DMS53 (cell line): ENCODE measurements at regions not wholly inside any gene's neighbourhood (a gene's known extent, or its start where the extent isn't known, plus 50 kb on each side); places are given as distances from the start of the nearest gene placed in this dataset.
A peak's percentile ranks its signal among the peaks of the same experiment; 100 is the strongest.

Experiments
- DNase-seq: peaks from one replicate; lab custom pipeline; 2025; lab: John Stamatoyannopoulos, UW

- no peak for DNase-seq
These were observed 148.7 kb downstream of the ZIC5 start for GRCh38 chr13:99822820-99823219.

GRCh38 chr13:99821741-99822140 is 149.8 kb downstream of the ZIC5 start:
- no peak for DNase-seq

- peak; percentile 0 for DNase-seq
These were observed 151.6 kb downstream of the ZIC5 start for GRCh38 chr13:99819967-99820366.

DNA sequence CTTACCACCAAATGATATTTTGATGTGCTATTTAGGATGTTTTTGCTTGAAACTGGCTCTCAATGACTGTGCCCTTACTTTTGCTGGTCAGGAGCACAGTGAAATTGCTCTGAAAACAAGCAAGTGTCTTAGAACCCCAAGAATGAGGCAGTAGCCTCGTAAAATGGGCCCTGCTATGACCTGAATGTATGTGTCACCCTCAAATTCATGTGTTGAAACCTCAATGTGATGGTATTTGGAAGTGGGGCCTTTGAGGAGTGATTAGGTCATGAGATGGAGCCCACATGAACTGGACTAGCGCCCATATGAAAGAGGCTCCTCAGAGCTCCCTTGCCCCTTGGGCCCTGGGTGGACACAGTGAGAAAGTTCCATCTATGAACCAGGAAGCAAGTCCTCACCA is 155.2 kb downstream of the ZIC5 start:
- no peak for DNase-seq

- no peak for DNase-seq
These were observed 158.1 kb downstream of the ZIC5 start for GRCh38 chr13:99813336-99814095.

GRCh38 chr13:99812625-99813024 is 158.9 kb downstream of the ZIC5 start:
- no peak for DNase-seq

GRCh38 chr13:99811067-99811700 is 160.4 kb downstream of the ZIC5 start:
- no peak for DNase-seq

GRCh38 chr13:99809926-99810325 is 161.6 kb downstream of the ZIC5 start:
- DNase-seq, result peak; percentile 33

GRCh38 chr13:99809496-99809895 is 162.1 kb downstream of the ZIC5 start:
- DNase-seq, result no peak

GRCh38 chr13:99808786-99809185 is 162.8 kb downstream of the ZIC5 start:
- no peak for DNase-seq

DNA sequence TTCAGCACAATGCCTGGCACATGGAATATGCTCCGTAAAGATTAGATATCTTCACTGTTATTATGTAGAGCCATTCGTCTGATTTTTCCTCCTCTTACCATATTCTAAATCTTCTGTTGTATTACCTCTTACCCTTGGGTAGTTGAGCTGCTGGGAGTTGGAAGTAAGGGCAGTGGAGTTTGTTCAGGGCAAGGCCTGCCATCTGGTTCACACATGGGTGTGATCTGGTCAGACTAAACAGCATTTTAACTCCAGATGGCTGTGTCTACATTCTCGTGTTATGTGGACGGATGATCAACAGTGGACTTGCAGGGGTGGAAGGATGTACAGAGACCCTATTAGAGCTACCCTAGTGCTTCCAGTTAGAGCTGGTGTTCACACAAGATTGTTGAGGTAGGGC is 164.9 kb downstream of the ZIC5 start:
- DNase-seq, result no peak

DNA sequence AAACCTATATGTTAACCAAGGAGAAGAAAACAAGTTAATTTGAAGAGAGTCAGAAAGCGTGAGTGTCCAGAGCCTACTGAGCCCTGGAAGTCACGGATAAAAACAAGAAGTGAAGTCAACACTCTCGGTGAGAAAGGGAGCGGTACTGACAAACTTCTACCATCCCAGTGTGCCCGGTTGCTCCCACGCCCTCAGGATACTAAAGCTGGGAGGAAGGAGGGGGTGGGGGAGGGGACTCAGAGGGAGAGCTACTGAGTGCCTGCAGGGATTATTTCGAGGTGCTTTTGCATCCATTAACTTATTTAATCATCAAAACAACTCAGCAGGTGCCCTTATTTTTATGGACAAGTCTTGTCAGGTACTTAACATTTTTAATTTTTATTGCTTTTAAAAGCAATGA is 166.2 kb downstream of the ZIC5 start:
- DNase-seq, result no peak

GRCh38 chr13:99803141-99803540 is 168.4 kb downstream of the ZIC5 start:
- no peak for DNase-seq

- DNase-seq, result no peak
These were observed 169.2 kb downstream of the ZIC5 start for GRCh38 chr13:99802416-99802815.

DNA sequence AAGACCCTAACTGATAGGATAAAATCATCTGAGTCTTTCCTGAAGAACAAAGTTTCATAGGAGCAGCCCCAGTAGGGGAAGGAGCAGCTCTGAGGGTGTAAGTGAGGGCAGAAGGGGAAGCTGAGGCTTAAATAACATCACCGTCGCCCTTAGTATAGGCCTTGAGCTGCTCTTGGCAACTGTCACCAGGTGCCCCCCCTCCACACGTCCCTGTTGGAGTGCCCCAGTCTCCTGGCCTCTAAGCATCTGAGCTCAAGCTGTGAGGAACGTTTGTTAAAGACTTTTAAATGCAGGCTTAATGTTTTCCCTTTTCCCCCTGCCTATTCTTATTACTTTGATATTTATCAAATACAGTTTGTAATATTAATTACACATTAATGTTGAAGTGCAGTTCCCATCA is 170.6 kb downstream of the ZIC5 start:
- no peak for DNase-seq

GRCh38 chr13:99800011-99800410 is 171.6 kb downstream of the ZIC5 start:
- no peak for DNase-seq

GRCh38 chr13:99798756-99799155 is 172.8 kb downstream of the ZIC5 start:
- DNase-seq, result no peak

DNA sequence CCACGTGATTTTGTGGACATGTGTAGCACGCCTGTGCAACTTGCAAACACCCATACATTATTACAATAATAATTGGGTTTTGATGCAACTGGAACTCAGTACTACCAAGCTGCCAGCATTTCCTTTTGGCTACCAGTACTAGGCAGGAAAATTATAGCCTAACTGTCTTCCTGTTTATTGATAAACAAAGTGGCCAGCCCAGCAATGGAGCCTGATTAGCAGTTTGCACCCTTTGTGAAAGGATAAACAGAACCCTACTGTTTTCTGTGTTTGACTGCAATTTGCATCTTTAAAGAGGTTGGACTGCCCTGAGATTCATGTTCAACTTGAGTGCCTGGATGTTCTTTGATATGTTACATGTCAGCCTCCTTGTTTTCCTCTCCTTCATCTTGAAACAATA is 173.9 kb downstream of the ZIC5 start:
- no peak for DNase-seq

GRCh38 chr13:99796175-99796819 is 175.3 kb downstream of the ZIC5 start:
- peak; percentile 0 for DNase-seq

DNA sequence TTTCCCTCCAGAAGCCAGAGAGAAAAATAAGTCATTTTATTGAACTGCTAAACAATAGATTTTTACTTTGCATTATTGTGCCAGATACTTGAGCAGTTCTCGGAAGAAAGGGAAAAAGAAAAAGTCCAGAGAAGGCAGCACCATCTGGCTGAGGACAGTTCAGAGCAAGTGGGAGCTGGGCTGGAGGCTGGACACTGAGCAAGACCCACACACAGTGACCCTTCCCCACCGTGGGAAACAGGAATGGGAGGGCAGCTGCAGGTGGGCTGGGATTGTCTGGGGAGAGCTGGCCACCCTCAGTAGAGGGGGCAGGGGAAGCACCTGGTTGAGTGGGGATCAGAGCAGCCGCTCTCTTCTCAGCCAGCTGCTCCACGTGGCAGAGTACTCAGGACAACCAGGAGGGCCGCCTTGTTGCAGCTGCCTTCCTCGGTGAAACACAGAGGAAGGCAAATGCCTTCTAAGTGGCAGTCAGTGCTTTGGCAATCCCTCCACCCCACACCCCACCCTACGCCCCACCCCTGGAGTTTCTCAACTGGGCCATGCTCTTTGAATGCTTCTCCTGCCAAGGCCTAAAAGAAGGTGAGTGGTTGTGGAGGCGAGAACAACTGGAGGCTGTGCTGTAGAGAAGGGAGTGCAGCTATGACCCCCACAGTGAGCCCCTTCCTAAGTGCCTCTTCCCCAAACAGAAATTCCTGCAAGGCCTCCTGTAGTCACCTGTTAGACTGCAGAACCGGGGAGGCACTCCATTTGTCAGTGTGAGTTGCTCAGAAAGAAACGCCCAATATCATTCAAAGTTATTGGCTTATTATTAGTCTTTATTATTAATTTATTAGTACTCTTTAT is 179.3 kb downstream of the ZIC5 start:
- DNase-seq, result no peak

- DNase-seq, result no peak
These were observed 188.9 kb downstream of the ZIC5 start for GRCh38 chr13:99782669-99783068.

GRCh38 chr13:99778500-99778899 is 193.1 kb downstream of the ZIC5 start:
- DNase-seq, result no peak
